ENCODE measurements at regions not wholly inside any gene's neighbourhood (a gene's known extent, or its start where the extent isn't known, plus 50 kb on each side); places are given as distances from the start of the nearest gene placed in this dataset.

GRCh38 chr1:184141361-184141880 is 89.9 kb downstream of the TSEN15 start:
- DNase-seq (ENCODE audit: low read depth in 2 of 2), result no peak

DNA sequence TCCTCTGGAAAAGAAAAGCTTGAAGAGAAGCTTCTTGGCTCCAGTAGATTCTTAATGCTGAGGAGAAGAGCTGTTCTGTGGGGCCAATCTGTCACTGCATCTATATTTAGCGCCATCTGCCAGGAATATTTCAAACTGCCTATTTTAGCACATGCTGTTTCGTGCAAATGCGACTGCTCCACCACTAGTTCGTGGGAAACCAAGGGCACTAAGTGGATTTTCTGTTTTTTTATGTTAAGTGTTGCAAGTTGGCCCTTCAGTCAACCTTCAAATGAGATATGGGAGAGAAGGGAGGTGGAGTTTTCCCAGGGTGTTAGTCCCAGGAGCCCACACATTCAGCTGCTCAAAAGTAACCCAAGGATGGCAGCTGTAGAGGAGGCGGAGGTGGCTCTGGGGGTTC is 91.9 kb downstream of the TSEN15 start:
- DNase-seq (ENCODE audit: low read depth in 2 of 2), result no peak

DNA sequence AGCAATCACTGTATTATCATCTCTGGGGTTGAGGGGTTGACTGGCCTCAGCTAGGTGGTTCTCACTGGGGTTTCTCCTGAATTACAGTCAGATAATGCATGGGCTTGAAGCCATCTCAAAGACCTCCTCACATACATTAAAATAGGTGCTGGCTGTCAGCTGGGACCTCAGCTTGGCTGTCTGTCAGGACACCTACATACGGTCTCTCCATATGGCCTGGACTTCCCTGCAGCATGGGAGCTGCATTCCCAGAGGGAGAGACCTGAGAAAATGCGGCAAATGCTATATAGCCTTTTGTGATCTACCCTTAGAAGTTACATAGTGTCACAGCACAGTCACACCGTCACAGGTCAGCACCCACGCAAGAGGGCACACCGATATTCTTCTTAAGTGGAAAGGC is 93.6 kb downstream of the TSEN15 start:
- DNase-seq (ENCODE audit: low read depth in 2 of 2), result no peak

GRCh38 chr1:184146202-184146601 is 94.7 kb downstream of the TSEN15 start:
- no peak for DNase-seq (ENCODE audit: low read depth in 2 of 2)

GRCh38 chr1:184150776-184151531 is 99.4 kb downstream of the TSEN15 start:
- no peak for DNase-seq (ENCODE audit: low read depth in 2 of 2)

- no peak for DNase-seq (ENCODE audit: low read depth in 2 of 2)
Measured at GRCh38 chr1:184152434-184152898, 100.9 kb downstream of the TSEN15 start.

DNA sequence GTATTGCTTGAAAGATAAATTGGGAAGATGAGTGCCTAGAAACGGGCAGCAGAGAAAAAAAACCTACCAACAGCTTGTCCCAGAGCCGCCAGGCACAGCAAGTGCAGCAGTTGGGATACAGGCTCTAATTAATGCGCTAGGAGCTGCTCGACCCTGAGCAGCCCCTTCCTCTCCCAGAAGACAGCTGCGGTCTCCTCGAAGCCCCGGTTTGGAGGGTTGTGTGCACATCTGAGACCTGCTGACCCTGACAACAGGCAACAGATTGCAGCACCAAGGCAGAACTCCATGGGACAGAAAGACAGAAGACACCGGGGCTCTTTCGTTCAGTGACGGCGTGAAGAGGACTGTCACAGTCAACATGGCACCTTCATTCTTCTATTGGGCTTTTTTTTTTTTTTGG is 101.4 kb downstream of the TSEN15 start:
- DNase-seq (ENCODE audit: low read depth in 2 of 2), result no peak

DNA sequence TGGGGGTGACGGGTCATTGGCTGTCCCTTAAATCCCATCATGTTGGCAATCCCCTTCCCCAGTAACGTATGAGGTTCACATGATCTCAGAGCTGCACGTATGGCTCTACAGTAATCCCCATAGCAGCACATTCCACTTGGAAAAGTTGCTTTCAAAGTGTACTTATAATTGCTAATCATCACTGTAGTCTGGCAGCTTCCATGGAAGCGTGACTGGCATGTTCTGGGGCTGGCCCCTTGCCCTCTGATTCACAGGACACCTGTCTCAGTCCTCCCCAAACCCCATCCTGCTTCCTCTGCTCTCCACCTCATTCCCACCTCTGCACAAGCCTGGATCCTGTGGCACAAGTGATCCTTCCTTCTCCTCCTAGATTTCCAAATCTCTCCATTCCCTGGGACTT is 102.2 kb downstream of the TSEN15 start:
- DNase-seq (ENCODE audit: low read depth in 2 of 2), result no peak

- DNase-seq (ENCODE audit: low read depth in 2 of 2), result no peak
Measured at GRCh38 chr1:184156521-184157393, 105.2 kb downstream of the TSEN15 start.

- no peak for DNase-seq (ENCODE audit: low read depth in 2 of 2)
Measured at GRCh38 chr1:184157394-184157742, 105.8 kb downstream of the TSEN15 start.

- DNase-seq (ENCODE audit: low read depth in 2 of 2), result no peak
Measured at GRCh38 chr1:184158896-184159681, 107.6 kb downstream of the TSEN15 start.

DNA sequence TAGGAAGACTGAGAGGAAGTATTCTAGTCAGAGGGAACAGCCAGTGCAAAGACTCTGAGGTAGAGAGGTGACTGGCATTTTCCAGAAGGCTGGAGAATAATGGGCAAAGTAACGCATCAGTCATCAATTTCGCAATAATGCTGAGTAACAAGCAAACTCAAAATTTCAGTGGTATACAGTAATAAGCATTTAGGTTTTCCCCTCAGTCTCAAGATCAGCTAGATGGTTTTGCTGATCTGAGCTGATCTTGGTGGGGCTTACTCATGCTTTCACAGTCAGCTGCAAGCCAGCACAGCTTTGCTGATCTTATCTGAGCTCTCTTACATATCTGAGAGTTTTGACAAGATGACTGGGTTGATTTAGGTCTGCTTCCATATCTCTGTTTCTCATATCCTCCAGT is 108.7 kb downstream of the TSEN15 start:
- DNase-seq (ENCODE audit: low read depth in 2 of 2), result peak in 1 of 2 donors; percentile 10

DNA sequence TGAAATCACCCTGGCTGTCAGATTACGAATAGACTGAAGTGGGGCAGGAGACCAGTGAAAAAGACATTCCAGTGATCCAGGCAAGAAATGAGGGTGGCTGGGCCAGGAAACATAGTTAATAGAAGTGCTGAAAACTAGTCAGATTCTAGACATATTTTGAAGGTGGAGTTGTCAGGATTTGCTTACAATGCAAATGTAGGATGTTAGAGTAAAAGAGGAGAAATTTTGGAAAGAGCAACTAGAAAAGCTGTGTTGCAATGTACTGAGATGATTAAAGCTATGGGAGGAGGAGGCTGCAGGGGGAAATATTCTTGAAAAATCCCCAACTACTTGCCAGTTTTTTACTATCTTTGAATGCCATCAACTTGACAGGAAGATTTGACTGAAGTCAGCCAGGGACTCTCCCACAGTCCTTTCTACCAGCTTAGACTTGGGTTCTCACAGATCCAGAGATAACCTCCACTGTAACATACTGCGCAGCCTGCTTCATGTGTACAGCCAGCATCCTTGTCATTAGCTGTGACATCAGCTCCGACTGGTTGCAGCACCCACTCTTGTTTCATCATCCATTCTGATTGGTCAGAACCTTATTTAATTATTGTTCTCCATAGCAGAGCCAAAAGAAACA is 109.7 kb downstream of the TSEN15 start:
- DNase-seq (ENCODE audit: low read depth in 2 of 2), result peak in 1 of 2 donors; percentile 3

DNA sequence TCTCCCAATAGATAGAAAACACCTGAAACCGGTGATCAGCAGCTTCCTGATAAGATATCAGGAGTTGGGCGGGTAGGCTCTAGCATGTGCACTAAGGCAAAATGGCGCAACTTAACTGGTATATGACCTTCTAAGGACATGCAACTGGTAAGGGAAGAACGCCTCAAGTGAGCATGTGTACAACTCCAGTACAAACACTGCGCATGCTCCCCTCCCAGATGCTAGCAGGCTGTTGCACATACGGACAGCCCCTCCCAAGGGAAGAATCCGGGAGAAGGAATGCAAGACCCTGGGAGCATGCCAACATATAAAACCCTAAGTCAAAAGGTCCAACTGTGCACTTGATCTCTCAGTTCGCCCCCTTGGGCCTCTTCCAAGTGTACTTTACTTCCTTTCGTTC is 110.8 kb downstream of the TSEN15 start:
- no peak for DNase-seq (ENCODE audit: low read depth in 2 of 2)

GRCh38 chr1:184163674-184164465 is 112.3 kb downstream of the TSEN15 start:
- DNase-seq (ENCODE audit: low read depth in 2 of 2), result no peak

- no peak for DNase-seq (ENCODE audit: low read depth in 2 of 2)
Measured at GRCh38 chr1:184164536-184164935, 113.0 kb downstream of the TSEN15 start.

- no peak for DNase-seq (ENCODE audit: low read depth in 2 of 2)
Measured at GRCh38 chr1:184166485-184166884, 115.0 kb downstream of the TSEN15 start.

DNA sequence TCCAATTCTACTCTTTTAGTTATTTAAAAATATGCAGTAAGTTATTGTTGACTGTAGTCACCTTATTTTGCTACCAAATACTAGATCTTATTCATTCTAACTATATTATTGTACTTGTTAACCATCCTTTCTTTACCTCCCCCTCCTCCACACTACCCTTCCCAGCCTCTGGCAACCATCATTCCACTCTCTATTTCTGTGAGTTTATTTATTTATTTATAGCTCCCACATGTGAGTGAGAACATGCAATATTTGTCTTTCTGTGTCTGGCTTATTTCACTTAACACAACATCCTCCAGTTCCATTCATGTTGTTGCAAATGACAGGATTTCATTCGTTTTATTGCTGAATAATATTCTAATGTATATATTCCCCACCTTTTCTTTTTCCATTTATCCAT is 115.8 kb downstream of the TSEN15 start:
- DNase-seq (ENCODE audit: low read depth in 2 of 2), result no peak

DNA sequence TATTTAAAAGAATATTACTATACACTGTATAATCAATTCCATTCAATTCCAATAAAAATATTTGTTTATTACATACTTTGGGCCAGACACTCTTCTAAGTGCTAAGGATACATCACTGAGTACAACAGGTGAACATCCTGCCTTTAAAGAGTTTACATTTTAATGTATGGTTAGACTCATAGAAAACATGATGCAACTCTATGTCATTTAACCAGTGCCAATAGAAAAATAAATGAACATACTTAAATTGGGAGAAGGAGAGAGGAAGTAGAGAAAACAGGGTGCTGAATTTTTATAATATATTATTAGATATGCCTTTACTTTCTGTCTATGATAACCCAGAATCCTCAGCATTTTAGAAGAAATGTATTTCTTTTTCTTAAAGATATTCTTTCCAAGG is 119.2 kb downstream of the TSEN15 start:
- DNase-seq (ENCODE audit: low read depth in 2 of 2), result no peak

GRCh38 chr1:184176058-184176457 is 124.5 kb downstream of the TSEN15 start:
- no peak for DNase-seq (ENCODE audit: low read depth in 2 of 2)

- DNase-seq (ENCODE audit: low read depth in 2 of 2), result no peak
Measured at GRCh38 chr1:184181044-184181443, 129.5 kb downstream of the TSEN15 start.

Measured in stimulated activated CD8-positive, alpha-beta memory T cell treated with anti-CD3 and anti-CD28 coated beads, Interleukin-15, amount 100 ng/mL, for 4 hours (primary cell).